GM06990 (cell line): ENCODE measurements at regions not wholly inside any gene's neighbourhood (a gene's known extent, or its start where the extent isn't known, plus 50 kb on each side); places are given as distances from the start of the nearest gene placed in this dataset.

ENCODE experiments used
- DNase-seq: peaks from one replicate; pipeline ENCODE4 v3.0.0-alpha.2; 2011; ENCODE audit not compliant: insufficient read length; ENCODE audit errors: extremely low read depth
- H3K27me3 ChIP-seq: replicated peaks from 2 replicates; pipeline ENCODE4 v1.6.0; 2011; ENCODE audit warnings: low read length; ENCODE audit not compliant: control insufficient read depth, insufficient read depth
- H3K36me3 ChIP-seq: 2 replicates; pipeline ENCODE4 v1.5.1; 2011; ENCODE audit warnings: low read length; ENCODE audit not compliant: control insufficient read depth, insufficient read depth
- H3K4me3 ChIP-seq: replicated peaks from 2 replicates; pipeline ENCODE4 v1.5.1; 2011; ENCODE audit warnings: low read depth, mild to moderate bottlenecking, control low read depth, low read length
- CTCF ChIP-seq: IDR thresholded peaks from 2 replicates; pipeline ENCODE4 v1.5.1; 2011; ENCODE audit warnings: low read length, control low read depth, mild to moderate bottlenecking, inconsistent platforms; ENCODE audit not compliant: insufficient read depth, poor library complexity, severe bottlenecking

- Histone ChIP-seq H3K27me3 (no peaks in the 10 kb centered on the region), H3K4me3 (no peak overlapping the region), H3K36me3 (no peaks in the 10 kb centered on the region)
- TF ChIP-seq CTCF = no peak
- no peak for DNase-seq
These were observed 108.3 kb upstream of the TTC34 start for GRCh38 chr1:2909797-2910196.

GRCh38 chr1:2910211-2910610 lies 108.7 kb upstream of the TTC34 start:
- H3K27me3 ChIP-seq = no peaks in the 10 kb centered on the region
- H3K4me3 ChIP-seq = no peak overlapping the region
- no peak for DNase-seq
- no peak for TF ChIP-seq CTCF
- no peaks in the 10 kb centered on the region for H3K36me3 ChIP-seq

- no peak for DNase-seq
- Histone ChIP-seq H3K4me3 (no peak overlapping the region), H3K36me3 (no peaks in the 10 kb centered on the region), H3K27me3 (no peaks in the 10 kb centered on the region)
- no peak for TF ChIP-seq CTCF
These were observed 109.7 kb upstream of the ACTRT2 start for GRCh38 chr1:2911421-2912178.

- Histone ChIP-seq H3K27me3 (no peaks in the 10 kb centered on the region), H3K36me3 (no peaks in the 10 kb centered on the region), H3K4me3 (no peak overlapping the region)
- no peak for TF ChIP-seq CTCF
- no peak for DNase-seq
These were observed 108.7 kb upstream of the ACTRT2 start for GRCh38 chr1:2912424-2913061.

- no peak for TF ChIP-seq CTCF
- Histone ChIP-seq H3K4me3 (no peak overlapping the region), H3K36me3 (no peaks in the 10 kb centered on the region), H3K27me3 (no peaks in the 10 kb centered on the region)
- DNase-seq = no peak
These were observed 108.2 kb upstream of the ACTRT2 start for GRCh38 chr1:2913091-2913490.
